ENCODE measurements at regions not wholly inside any gene's neighbourhood (a gene's known extent, or its start where the extent isn't known, plus 50 kb on each side); places are given as distances from the start of the nearest gene placed in this dataset.
A peak's percentile ranks its signal among the peaks of the same experiment; 100 is the strongest.

- H3K9ac ChIP-seq (ENCODE audit: control insufficient read depth, insufficient read depth, low read length), result no peak overlapping the region
- ChIA-PET CTCF (interaction anchor here (1.9 kb wide), 1 partner anchor 547 kb away, joined by 4 read pairs; no protein-coding TSS in a partner anchor), SMC1A (ENCODE audit: uncharacterized antibody, unreplicated experiment) (no interaction called here), RAD21 (ENCODE audit: unreplicated experiment) (no interaction called here), POLR2A (no interaction called here)
- FAIRE-seq (no peak), DNase-seq (ENCODE audit: low read depth, low spot score) (no peak), ATAC-seq (no peak)
- no peaks in the 10 kb centered on the region for H3K9me3 ChIP-seq (replicated peaks; ENCODE audit: control insufficient read depth, insufficient read depth, low read length)
- H3K36me3 ChIP-seq (ENCODE audit: control insufficient read depth in 2 of 2, insufficient read depth in 2 of 2, low read length in 1 of 2), result no peaks in the 10 kb centered on the region
- no peaks in the 10 kb centered on the region for H3K27me3 ChIP-seq (replicated peaks in 1 of 2; ENCODE audit: control insufficient read depth in 2 of 2, insufficient read depth in 2 of 2, low read length in 1 of 2)
- 0% methylated on average over 3 of the region's 3 CpGs for WGBS (ENCODE audit: insufficient coverage, insufficient replicate concordance, low lambda C conversion rate, missing lambda C conversion rate)
- no peak overlapping the region for H3K27ac ChIP-seq (ENCODE audit: control insufficient read depth, insufficient read depth)
- intact Hi-C loops (cut with micrococcal nuclease; ENCODE audit: unreplicated experiment) (loop anchor here (10.0 kb wide), 1 partner anchor 743 kb away; no protein-coding TSS in a partner anchor), in situ Hi-C loops (cut with MboI) (no loop called here)
- TF ChIP-seq RELA (IDR thresholded peaks at IDR 0.05; ENCODE audit: borderline replicate concordance, partially characterized antibody) (no peak), SP1 (IDR thresholded peaks at IDR 0.05; ENCODE audit: low read depth, low read length) (no peak)
- no peaks in the 10 kb centered on the region for H4K20me1 ChIP-seq (ENCODE audit: control insufficient read depth, insufficient read depth)
- no TSS peak for BruUV-seq (replicated peaks)
- H3K4me3 ChIP-seq, result no peak overlapping the region
- H3K4me1 ChIP-seq (ENCODE audit: control insufficient read depth, insufficient read depth, low read length), result no peaks in the 10 kb centered on the region
- no peak overlapping the region for H3K4me2 ChIP-seq (ENCODE audit: control insufficient read depth, insufficient read depth)
- H3K79me2 ChIP-seq (ENCODE audit: control insufficient read depth, insufficient read depth, low read length), result no peaks in the 10 kb centered on the region
- H2AFZ ChIP-seq (ENCODE audit: control insufficient read depth, low read depth, low read length), result no peak overlapping the region
These were observed 167.4 kb upstream of the LRIG3 start for GRCh38 chr12:59087691-59088090.

GRCh38 chr12:59087077-59087673, 166.9 kb upstream of the LRIG3 start:
- H3K79me2 ChIP-seq (ENCODE audit: control insufficient read depth, insufficient read depth, low read length), result no peaks in the 10 kb centered on the region
- H3K4me3 ChIP-seq, result no peak overlapping the region
- H3K36me3 ChIP-seq (ENCODE audit: control insufficient read depth in 2 of 2, insufficient read depth in 2 of 2, low read length in 1 of 2), result no peaks in the 10 kb centered on the region
- H4K20me1 ChIP-seq (ENCODE audit: control insufficient read depth, insufficient read depth), result no peaks in the 10 kb centered on the region
- no peak overlapping the region for H3K4me2 ChIP-seq (ENCODE audit: control insufficient read depth, insufficient read depth)
- no peak overlapping the region for H3K9ac ChIP-seq (ENCODE audit: control insufficient read depth, insufficient read depth, low read length)
- ChIA-PET SMC1A (ENCODE audit: uncharacterized antibody, unreplicated experiment) (no interaction called here), CTCF (interaction anchor here (1.6 kb wide), 1 partner anchor 547 kb away, joined by 5 read pairs; no protein-coding TSS in a partner anchor), POLR2A (no interaction called here), RAD21 (ENCODE audit: unreplicated experiment) (no interaction called here)
- in situ Hi-C loops (cut with MboI) (no loop called here), intact Hi-C loops (cut with micrococcal nuclease; ENCODE audit: unreplicated experiment) (loop anchor here (10.0 kb wide), 1 partner anchor 742 kb away; no protein-coding TSS in a partner anchor)
- no peak overlapping the region for H3K27ac ChIP-seq (ENCODE audit: control insufficient read depth, insufficient read depth)
- H2AFZ ChIP-seq (ENCODE audit: control insufficient read depth, low read depth, low read length), result no peak overlapping the region
- ATAC-seq, result no peak
- DNase-seq (ENCODE audit: low read depth, low spot score), result no peak
- H3K4me1 ChIP-seq (ENCODE audit: control insufficient read depth, insufficient read depth, low read length), result no peaks in the 10 kb centered on the region
- H3K9me3 ChIP-seq (replicated peaks; ENCODE audit: control insufficient read depth, insufficient read depth, low read length), result no peaks in the 10 kb centered on the region
- no TSS peak for BruUV-seq (replicated peaks)
- no peak for FAIRE-seq
- no peaks in the 10 kb centered on the region for H3K27me3 ChIP-seq (replicated peaks in 1 of 2; ENCODE audit: control insufficient read depth in 2 of 2, insufficient read depth in 2 of 2, low read length in 1 of 2)
- TF ChIP-seq NR2F1 (conservative IDR thresholded peaks at IDR 0.05), result no peak
- TF ChIP-seq GABPA (IDR thresholded peaks at IDR 0.05; ENCODE audit: low read depth), result no peak
- TF ChIP-seq IKZF2 (IDR thresholded peaks at IDR 0.05), result no peak
- TF ChIP-seq JUNB (IDR thresholded peaks at IDR 0.05), result no peak
- no peak for TF ChIP-seq CHD2 (IDR thresholded peaks at IDR 0.05; ENCODE audit: borderline replicate concordance, low read depth, low read length)
- TF ChIP-seq CHD4 (IDR thresholded peaks at IDR 0.05), result no peak
- no peak for TF ChIP-seq BRCA1 (IDR thresholded peaks at IDR 0.05; ENCODE audit: low read depth, low read length)
- no peak for TF ChIP-seq ZBED1 (IDR thresholded peaks at IDR 0.05; ENCODE audit: borderline replicate concordance)
- peak; percentile 52 for TF ChIP-seq RAD21 (IDR thresholded peaks at IDR 0.05; ENCODE audit: insufficient read depth, low read depth, low read length)
- TF ChIP-seq ZZZ3 (IDR thresholded peaks at IDR 0.05; ENCODE audit: control insufficient read depth, insufficient read length, low read depth), result no peak
- TF ChIP-seq CBX5 (IDR thresholded peaks at IDR 0.05; ENCODE audit: low read depth), result no peak
- peak in 2 of 3 experiments; percentile 6 to 17; a peak in 1 of 6 replicates for TF ChIP-seq CTCF (IDR thresholded peaks at IDR 0.05 in 2 of 3, conservative IDR thresholded peaks at IDR 0.05 in 1 of 3; ENCODE audit: control insufficient read depth in 2 of 3, extremely low read depth in 1 of 3, insufficient read depth in 1 of 3, low read depth in 3 of 3, low read length in 3 of 3)
- no peak for TF ChIP-seq ASH2L (IDR thresholded peaks at IDR 0.05; ENCODE audit: borderline replicate concordance, low read depth)
- no peak for TF ChIP-seq PBX3 (IDR thresholded peaks at IDR 0.05; ENCODE audit: insufficient replicate concordance, low read depth, low read length)
- no peak for TF ChIP-seq MEF2A (IDR thresholded peaks at IDR 0.05; ENCODE audit: insufficient read depth, low read depth, low read length)

Data from GM12878 (cell line).